GM12864 (cell line): ENCODE measurements at regions not wholly inside any gene's neighbourhood (a gene's known extent, or its start where the extent isn't known, plus 50 kb on each side); places are given as distances from the start of the nearest gene placed in this dataset.
"Not testable (repeated sequence)": the region's sequence is repeated elsewhere in the genome, so short reads cannot be mapped to it uniquely, and the experiment has no call there.

ENCODE experiments used
- DNase-seq: peaks from one replicate; pipeline ENCODE4 v3.0.0-alpha.2; 2011; ENCODE audit warnings: low read depth
- H3K4me3 ChIP-seq: 2 replicates; pipeline ENCODE4 v1.5.1; 2011; ENCODE audit warnings: mild to moderate bottlenecking, low read depth, low read length, control low read depth
- CTCF ChIP-seq: IDR thresholded peaks from 2 replicates; pipeline ENCODE4 v1.5.1; 2011; ENCODE audit warnings: low read depth, mild to moderate bottlenecking, moderate library complexity, low read length, control low read depth, inconsistent platforms; ENCODE audit errors: missing control alignments

- no peak for TF ChIP-seq CTCF
- H3K4me3 ChIP-seq: no peak overlapping the region
- no peak for DNase-seq
These were observed 875.0 kb downstream of the SLITRK1 start for GRCh38 chr13:83007226-83007625.

GRCh38 chr13:83003185-83003584, 879.1 kb downstream of the SLITRK1 start:
- DNase-seq: no peak
- TF ChIP-seq CTCF: no peak
- H3K4me3 ChIP-seq: no peak overlapping the region

- TF ChIP-seq CTCF: no peak
- no peak overlapping the region for H3K4me3 ChIP-seq
- DNase-seq: no peak
These were observed 888.9 kb downstream of the SLITRK1 start for GRCh38 chr13:82993417-82993816.

GRCh38 chr13:82976499-82976898, 905.8 kb downstream of the SLITRK1 start:
- TF ChIP-seq CTCF: no peak
- H3K4me3 ChIP-seq: no peak overlapping the region
- DNase-seq: no peak

GRCh38 chr13:82963226-82964099, 918.8 kb downstream of the SLITRK1 start:
- no peak for TF ChIP-seq CTCF
- H3K4me3 ChIP-seq: no peak overlapping the region
- no peak for DNase-seq

GRCh38 chr13:82962397-82962796, 919.9 kb downstream of the SLITRK1 start:
- DNase-seq: no peak
- TF ChIP-seq CTCF: no peak
- no peak overlapping the region for H3K4me3 ChIP-seq

- no peak for TF ChIP-seq CTCF
- no peak overlapping the region for H3K4me3 ChIP-seq
- DNase-seq: no peak
These were observed 920.5 kb downstream of the SLITRK1 start for GRCh38 chr13:82961757-82962156.

GRCh38 chr13:82952336-82952735, 929.9 kb downstream of the SLITRK1 start:
- DNase-seq, H3K4me3 ChIP-seq: not testable (repeated sequence)
